Transverse colon (tissue), 4 donors: ENCODE measurements at regions not wholly inside any gene's neighbourhood (a gene's known extent, or its start where the extent isn't known, plus 50 kb on each side); places are given as distances from the start of the nearest gene placed in this dataset.

Experiments used
- DNase-seq: peaks from one replicate; pipeline ENCODE4 v3.0.0-alpha.2; 2019
- H3K27ac ChIP-seq, 4 donors: fragments of 200-600 bp; sonication (generic); 2 replicates each; pipeline ENCODE4 v1.5.1; 2016 to 2018; ENCODE audit warnings: inconsistent platforms in 4 of 4
- H3K27me3 ChIP-seq: fragments of 200-600 bp; sonication (generic); 2 replicates; pipeline ENCODE4 v1.5.1; 2017; ENCODE audit warnings: inconsistent platforms
- H3K36me3 ChIP-seq, 4 donors: fragments of 200-600 bp; sonication (generic); 2 replicates each; pipeline ENCODE4 v1.5.1; 2017 to 2019; ENCODE audit warnings: inconsistent platforms in 4 of 4
- H3K4me1 ChIP-seq, 4 donors: fragments of 200-600 bp; sonication (generic); 2 replicates each; pipeline ENCODE4 v1.5.1; 2017 to 2020; ENCODE audit warnings: inconsistent platforms in 4 of 4
- H3K4me3 ChIP-seq, 4 donors: fragments of 200-600 bp; sonication (generic); 1 replicate in 1 of 4; 2 replicates in 3 of 4; pipeline versions ENCODE4 v1.5.1 to v1.6.1; 2017 to 2019; ENCODE audit warnings: inconsistent platforms in 4 of 4
- H3K9me3 ChIP-seq, 2 donors: fragments of 200-600 bp; sonication (generic); 2 replicates each; pipeline ENCODE4 v1.5.1; 2017 to 2019; ENCODE audit warnings: inconsistent platforms in 2 of 2
- EP300 ChIP-seq: sonication (generic); formaldehyde crosslinking; IDR thresholded peaks from one replicate; pipeline ENCODE4 v1.6.1; 2017; ENCODE audit warnings: antibody characterized with exemption, low read depth
- POLR2A ChIP-seq: fragments of 450-650 bp; IDR thresholded peaks from one replicate; pipeline ENCODE4 v1.6.1; 2016; ENCODE audit warnings: antibody characterized with exemption, mild to moderate bottlenecking, moderate library complexity
- POLR2AphosphoS5 ChIP-seq, 3 donors: sonication (generic); formaldehyde crosslinking; IDR thresholded peaks; one replicate each; pipeline ENCODE4 v1.6.1; 2016; ENCODE audit warnings: antibody characterized with exemption in 3 of 3
- WGBS, 2 donors: methylation state at CpG; one replicate each; pipeline ENCODE4 v1.1.5; 2018; ENCODE audit warnings: low coverage in 1 of 2; 5-methylcytosine and 5-hydroxymethylcytosine counted together
- in situ Hi-C, 4 donors: fragments of 200-750 bp; cut with MboI; loops; one replicate each; pipeline versions ENCODE4 v1.15.0 to v1.15.1; 2017; ENCODE audit warnings: low sequenced_read_pairs in 3 of 4, low pct_ligation_motif_present in 1 of 4, low pct_unique_long_range_greater_than_20kb in 1 of 4
- intact Hi-C: fragments of 100-400 bp; cut with DNase I; formaldehyde crosslinking; loops from one replicate; pipeline ENCODE4 v1.15.1; 2023; ENCODE audit warnings: low total_unique reads
- TF ChIP-seq, protein P1 (sequence below), 5 experiments: fragments of 200-600 bp in 3 of 5; fragments of 450-650 bp in 2 of 5; sonication (generic) in 3 of 5; IDR thresholded peaks; 1 replicate in 2 of 5; 2 replicates in 3 of 5; pipeline ENCODE4 v1.5.1; 2016 to 2017; ENCODE audit warnings: antibody characterized with exemption in 5 of 5, inconsistent platforms in 3 of 5, mild to moderate bottlenecking in 2 of 5, moderate library complexity in 1 of 5

DNA sequence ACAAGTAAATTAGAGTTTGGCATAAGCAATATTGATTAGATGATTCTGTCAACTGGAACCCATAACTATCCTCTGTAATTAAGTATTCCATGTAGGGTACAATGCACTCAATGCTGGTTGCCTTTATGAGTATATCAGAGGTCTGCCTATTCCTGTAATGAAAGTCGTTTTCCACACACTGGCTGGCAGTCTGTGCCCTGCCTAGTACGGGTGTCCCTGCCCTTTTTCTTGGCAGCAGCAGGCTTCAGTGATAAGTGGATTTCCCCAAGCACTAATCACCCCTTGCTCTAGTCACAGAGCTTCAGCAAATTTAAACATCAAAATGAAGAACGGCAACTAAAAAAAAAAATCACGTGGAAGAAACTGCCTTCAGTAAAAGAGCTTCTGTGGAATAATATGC lies 294.8 kb upstream of the STT3B start:
- TF ChIP-seq POLR2A (no peak), POLR2AphosphoS5 (IDR thresholded peaks at IDR 0.05) (no peak), EP300 (no peak)
- TF ChIP-seq, protein P1, sequence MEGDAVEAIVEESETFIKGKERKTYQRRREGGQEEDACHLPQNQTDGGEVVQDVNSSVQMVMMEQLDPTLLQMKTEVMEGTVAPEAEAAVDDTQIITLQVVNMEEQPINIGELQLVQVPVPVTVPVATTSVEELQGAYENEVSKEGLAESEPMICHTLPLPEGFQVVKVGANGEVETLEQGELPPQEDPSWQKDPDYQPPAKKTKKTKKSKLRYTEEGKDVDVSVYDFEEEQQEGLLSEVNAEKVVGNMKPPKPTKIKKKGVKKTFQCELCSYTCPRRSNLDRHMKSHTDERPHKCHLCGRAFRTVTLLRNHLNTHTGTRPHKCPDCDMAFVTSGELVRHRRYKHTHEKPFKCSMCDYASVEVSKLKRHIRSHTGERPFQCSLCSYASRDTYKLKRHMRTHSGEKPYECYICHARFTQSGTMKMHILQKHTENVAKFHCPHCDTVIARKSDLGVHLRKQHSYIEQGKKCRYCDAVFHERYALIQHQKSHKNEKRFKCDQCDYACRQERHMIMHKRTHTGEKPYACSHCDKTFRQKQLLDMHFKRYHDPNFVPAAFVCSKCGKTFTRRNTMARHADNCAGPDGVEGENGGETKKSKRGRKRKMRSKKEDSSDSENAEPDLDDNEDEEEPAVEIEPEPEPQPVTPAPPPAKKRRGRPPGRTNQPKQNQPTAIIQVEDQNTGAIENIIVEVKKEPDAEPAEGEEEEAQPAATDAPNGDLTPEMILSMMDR (IDR thresholded peaks at IDR 0.05) = no peak
- in situ Hi-C loops (no loop called here), intact Hi-C loops (no loop called here)
- H3K36me3 ChIP-seq = no peaks in the 10 kb centered on the region
- WGBS, 2 donors = 42 to 63% methylated on average over 4 of the region's 4 CpGs
- no peaks in the 10 kb centered on the region for H3K4me1 ChIP-seq
- H3K27ac ChIP-seq = no peak overlapping the region
- no peaks in the 10 kb centered on the region for H3K27me3 ChIP-seq
- H3K9me3 ChIP-seq = no peaks in the 10 kb centered on the region
- DNase-seq = no peak
- H3K4me3 ChIP-seq = no peak overlapping the region

DNA sequence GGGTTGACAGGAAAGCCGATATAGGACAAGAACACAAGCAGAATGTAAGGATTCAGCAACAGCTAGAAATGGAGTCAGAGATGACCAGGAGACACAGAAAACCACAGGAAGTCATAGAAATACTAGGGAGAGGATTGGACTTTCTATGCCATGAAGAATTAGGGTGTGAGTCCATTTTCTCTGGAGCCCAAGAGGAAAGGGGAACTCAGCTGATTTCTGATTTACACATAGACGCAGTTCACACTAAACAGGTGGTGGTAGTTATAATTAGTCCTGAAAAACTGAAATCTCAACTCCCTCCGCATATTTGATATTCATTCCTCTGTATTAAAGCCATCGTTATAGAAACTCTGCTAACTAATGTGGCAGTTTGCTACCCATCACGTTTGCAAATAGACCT lies 292.7 kb upstream of the STT3B start:
- Histone ChIP-seq H3K27ac (no peak overlapping the region), H3K9me3 (no peaks in the 10 kb centered on the region), H3K4me3 (no peak overlapping the region), H3K27me3 (no peaks in the 10 kb centered on the region), H3K4me1 (no peaks in the 10 kb centered on the region), H3K36me3 (no peaks in the 10 kb centered on the region)
- WGBS, 2 donors = 87 to 98% methylated on average over 5 of the region's 5 CpGs
- intact Hi-C loops = no loop called here
- TF ChIP-seq EP300 (no peak), POLR2AphosphoS5 (IDR thresholded peaks at IDR 0.05) (no peak), POLR2A (no peak)
- TF ChIP-seq, protein P1 (IDR thresholded peaks at IDR 0.05) = no peak
- no peak for DNase-seq
- in situ Hi-C loops = no loop called here

DNA sequence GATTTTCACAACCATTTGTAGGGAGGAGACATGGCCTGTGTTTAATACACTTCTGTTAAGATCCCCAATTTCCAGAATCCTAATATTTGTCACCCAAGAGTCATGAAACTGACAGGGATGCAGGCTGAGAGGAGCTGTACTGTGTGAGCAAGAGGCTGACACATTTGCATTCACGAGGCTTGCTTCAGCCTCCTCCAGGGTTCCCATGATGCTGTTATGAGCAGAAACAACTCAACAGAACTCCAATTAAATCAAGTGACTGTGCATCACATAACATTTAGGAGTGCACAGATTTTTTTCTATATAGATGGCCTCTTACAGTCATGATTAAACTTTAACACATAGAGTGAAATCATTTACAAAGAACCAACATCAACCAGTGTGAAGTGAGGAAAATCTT lies 292.3 kb upstream of the STT3B start:
- Histone ChIP-seq H3K9me3 (no peaks in the 10 kb centered on the region), H3K36me3 (no peaks in the 10 kb centered on the region), H3K27me3 (no peaks in the 10 kb centered on the region), H3K4me1 (no peaks in the 10 kb centered on the region), H3K27ac (no peak overlapping the region), H3K4me3 (no peak overlapping the region)
- in situ Hi-C loops = no loop called here
- intact Hi-C loops = no loop called here
- TF ChIP-seq EP300 (no peak), POLR2A (no peak), POLR2AphosphoS5 (IDR thresholded peaks at IDR 0.05) (no peak)
- TF ChIP-seq, protein P1 (IDR thresholded peaks at IDR 0.05) = no peak
- DNase-seq = no peak
- WGBS, 2 donors = 67% methylated on average over 1 of the region's 1 CpG; no CpG with 5 or more reads in 1 of the 2 donors

DNA sequence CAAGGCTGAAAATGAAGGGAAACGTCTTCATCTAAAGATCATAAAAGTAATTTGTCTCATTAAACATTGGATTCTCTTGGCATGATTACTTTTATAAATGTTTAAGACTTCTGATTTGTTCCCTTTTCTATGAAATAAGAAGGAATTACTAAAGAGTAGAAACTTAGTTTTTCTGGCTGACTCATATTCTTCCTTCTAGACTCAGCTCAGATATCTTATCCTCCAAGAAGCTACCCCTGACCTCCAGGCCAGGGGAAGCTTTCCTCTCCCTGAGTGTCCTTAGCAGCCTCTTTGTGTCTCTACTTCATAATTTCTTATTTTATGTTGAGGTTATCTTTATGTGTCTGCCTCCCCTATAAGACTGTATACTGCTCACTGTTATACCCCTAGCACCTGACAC lies 291.9 kb upstream of the STT3B start:
- TF ChIP-seq, protein P1 (IDR thresholded peaks at IDR 0.05) = no peak
- TF ChIP-seq EP300 = no peak
- TF ChIP-seq POLR2AphosphoS5 (IDR thresholded peaks at IDR 0.05) = no peak
- TF ChIP-seq POLR2A = no peak
- Histone ChIP-seq H3K9me3 (no peaks in the 10 kb centered on the region), H3K4me1 (no peaks in the 10 kb centered on the region), H3K4me3 (no peak overlapping the region), H3K27me3 (no peaks in the 10 kb centered on the region), H3K36me3 (no peaks in the 10 kb centered on the region), H3K27ac (no peak overlapping the region)
- DNase-seq = no peak
- in situ Hi-C loops = no loop called here
- 50 to 52% methylated on average over 1 of the region's 1 CpG for WGBS, 2 donors
- intact Hi-C loops = no loop called here
